SK-N-MC (cell line): ENCODE measurements at regions not wholly inside any gene's neighbourhood (a gene's known extent, or its start where the extent isn't known, plus 50 kb on each side); places are given as distances from the start of the nearest gene placed in this dataset.

ENCODE experiments used
- DNase-seq: peaks from one replicate; pipeline ENCODE4 v3.0.0-alpha.2; 2011; ENCODE audit warnings: low read depth, low spot score
- H3K27ac ChIP-seq: fragments of 200-600 bp; sonication (generic); 2 replicates; pipeline ENCODE4 v1.5.1; 2016; ENCODE audit warnings: mixed run types
- H3K36me3 ChIP-seq: fragments of 200-600 bp; sonication (generic); 2 replicates; pipeline ENCODE4 v1.6.1; 2017; ENCODE audit warnings: antibody characterized with exemption, low read length, mixed read lengths; ENCODE audit not compliant: insufficient read depth
- H3K4me3 ChIP-seq: fragments of 200-600 bp; sonication (generic); 2 replicates; pipeline ENCODE4 v1.5.1; 2016
- H3K9ac ChIP-seq: fragments of 200-600 bp; sonication (generic); 2 replicates; pipeline ENCODE4 v1.8.0; 2017; ENCODE audit warnings: mixed run types, mixed read lengths; ENCODE audit not compliant: insufficient read length
- H3K9me3 ChIP-seq: fragments of 200-600 bp; sonication (generic); 2 replicates; pipeline ENCODE4 v1.6.1; 2017; ENCODE audit warnings: low read depth, mild to moderate bottlenecking, antibody characterized with exemption, low read length, moderate library complexity, mixed read lengths
- EZH2 ChIP-seq: fragments of 200-600 bp; sonication (generic); IDR thresholded peaks from one replicate; pipeline ENCODE4 v1.6.1; 2017; ENCODE audit warnings: antibody characterized with exemption
- FOXP2 ChIP-seq: optimal IDR thresholded peaks from 2 replicates; pipeline ENCODE3; 2011; ENCODE audit warnings: mild to moderate bottlenecking, moderate library complexity; ENCODE audit not compliant: insufficient read depth; ENCODE audit errors: extremely low read length, control extremely low read depth
- POLR2AphosphoS5 ChIP-seq: IDR thresholded peaks from 2 replicates; pipeline ENCODE4 v1.6.1; 2012; ENCODE audit warnings: mild to moderate bottlenecking, low read depth, low read length, borderline replicate concordance

DNA sequence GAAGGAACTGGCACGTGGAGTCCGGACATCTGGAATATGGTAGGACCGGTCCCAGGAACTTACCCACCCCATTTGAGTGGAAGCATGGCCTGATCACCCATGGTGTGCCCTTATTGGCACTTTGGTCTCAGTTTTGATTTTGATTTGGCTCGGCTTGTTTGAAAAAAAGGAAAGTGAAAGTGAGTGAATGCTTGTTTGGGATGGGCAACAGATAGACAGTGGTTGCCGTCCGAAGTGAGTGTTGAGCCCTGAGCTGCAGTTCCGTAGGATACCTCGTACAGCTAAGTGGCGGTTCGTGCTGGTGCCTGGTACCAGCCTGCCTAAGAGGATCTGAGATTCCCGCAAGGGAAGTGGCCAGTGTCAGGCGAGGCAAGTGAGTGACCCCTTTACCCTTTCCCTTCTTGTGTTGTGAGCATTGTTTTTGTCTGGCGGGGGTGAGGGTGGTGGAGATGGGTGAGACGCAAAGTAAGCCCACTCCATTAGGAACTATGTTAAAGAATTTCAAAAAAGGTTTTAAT lies 605.8 kb downstream of the UQCRFS1 start:
- H3K27ac ChIP-seq = no peak overlapping the region
- 0 out of 2 replicates have a peak, but pooled peaks cover 3% of the 10 kb centered on the region for H3K9me3 ChIP-seq
- TF ChIP-seq FOXP2 (no peak), POLR2AphosphoS5 (no peak), EZH2 (no peak)
- H3K4me3 ChIP-seq = no peak overlapping the region
- no peak for DNase-seq
- H3K9ac ChIP-seq = no peak overlapping the region
- H3K36me3 ChIP-seq = no peaks in the 10 kb centered on the region

DNA sequence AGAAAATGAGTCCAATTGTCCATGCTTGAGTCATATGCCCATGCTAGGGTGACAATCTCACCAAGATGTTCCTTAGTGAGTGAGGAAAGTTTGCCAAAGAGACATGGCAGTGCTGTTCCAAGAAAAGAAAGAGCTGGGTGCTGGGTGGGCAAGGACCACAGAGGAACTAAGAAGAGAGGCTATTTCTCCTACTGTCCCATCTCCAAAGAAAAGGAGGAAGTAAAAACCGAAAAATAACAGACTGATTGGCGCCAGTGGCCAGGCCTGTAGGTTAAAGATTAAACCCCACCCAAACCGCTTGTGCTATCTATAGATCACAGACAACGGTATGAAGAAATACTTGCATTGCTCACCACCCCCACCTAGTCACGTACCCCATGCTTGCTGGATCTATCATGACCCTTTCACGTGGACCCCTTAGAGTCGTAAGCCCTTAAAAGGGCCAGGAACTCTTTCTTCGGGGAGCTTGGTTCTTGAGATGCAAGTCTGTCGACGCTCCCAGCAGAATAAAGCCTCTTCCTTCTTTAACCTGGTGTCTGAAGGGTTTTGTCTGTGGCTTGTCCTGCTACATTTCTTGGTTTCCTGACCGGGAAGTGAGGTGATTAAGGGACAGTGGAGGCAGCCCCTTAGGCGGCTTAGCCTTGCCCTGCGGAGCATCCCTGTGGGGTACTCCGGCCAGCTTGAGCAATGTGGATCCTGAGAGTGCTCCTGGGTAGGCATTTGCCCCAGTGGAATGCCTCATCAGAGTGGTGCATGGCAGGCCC lies 606.5 kb downstream of the UQCRFS1 start:
- no peak overlapping the region for H3K4me3 ChIP-seq
- H3K27ac ChIP-seq = no peak overlapping the region
- no peaks in the 10 kb centered on the region for H3K36me3 ChIP-seq
- no peak overlapping the region for H3K9ac ChIP-seq
- no peak for DNase-seq
- TF ChIP-seq FOXP2 (no peak), EZH2 (no peak), POLR2AphosphoS5 (no peak)
- 0 out of 2 replicates have a peak, but pooled peaks cover 3% of the 10 kb centered on the region for H3K9me3 ChIP-seq

DNA sequence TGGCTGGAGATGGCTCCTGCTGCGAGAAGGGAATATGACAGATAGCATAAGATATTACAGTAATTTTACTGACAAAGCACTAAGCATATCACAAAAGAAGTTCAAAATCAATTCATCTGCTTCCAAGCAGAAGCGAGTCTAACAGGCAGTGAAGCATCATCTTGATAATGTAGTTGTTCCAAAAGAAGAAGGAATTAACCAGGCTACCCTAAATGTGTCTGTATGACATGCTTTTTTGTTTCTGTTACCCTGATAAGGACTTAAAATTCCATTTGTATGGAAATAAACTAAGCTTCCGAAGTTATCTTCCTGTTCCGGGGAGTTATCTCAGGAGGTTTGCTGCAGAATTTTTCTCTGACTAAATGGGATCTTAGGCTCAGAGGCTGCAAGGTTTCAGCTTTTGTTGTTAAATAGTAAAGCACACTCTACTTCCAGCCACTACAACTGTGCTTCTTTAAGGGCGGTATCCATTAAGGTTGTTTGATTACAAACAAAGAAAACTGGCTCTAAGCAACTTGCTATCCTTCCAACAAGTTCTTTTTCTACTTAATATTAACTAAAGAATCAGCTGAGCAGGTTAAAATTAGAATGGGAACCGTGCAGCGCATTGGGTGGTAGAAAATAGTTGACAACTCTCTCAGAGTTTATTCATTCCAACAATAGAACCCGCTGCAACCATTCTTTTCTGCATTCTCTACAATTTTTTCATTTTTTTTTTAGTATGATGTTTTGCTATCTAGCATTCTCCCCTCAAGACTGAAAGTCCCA lies 607.3 kb downstream of the UQCRFS1 start:
- Histone ChIP-seq H3K9ac (no peak overlapping the region), H3K36me3 (no peaks in the 10 kb centered on the region), H3K27ac (no peak overlapping the region), H3K4me3 (no peak overlapping the region), H3K9me3 (0 out of 2 replicates have a peak, but pooled peaks cover 3% of the 10 kb centered on the region)
- no peak for TF ChIP-seq EZH2
- no peak for TF ChIP-seq POLR2AphosphoS5
- no peak for TF ChIP-seq FOXP2
- DNase-seq = no peak

GRCh38 chr19:28603453-28603852 lies 609.5 kb downstream of the UQCRFS1 start:
- no peak for TF ChIP-seq FOXP2
- no peak for TF ChIP-seq EZH2
- TF ChIP-seq POLR2AphosphoS5 = no peak
- Histone ChIP-seq H3K9me3 (0 out of 2 replicates have a peak, but pooled peaks cover 3% of the 10 kb centered on the region), H3K27ac (no peak overlapping the region), H3K36me3 (no peaks in the 10 kb centered on the region), H3K9ac (no peak overlapping the region), H3K4me3 (no peak overlapping the region)
- DNase-seq = no peak

DNA sequence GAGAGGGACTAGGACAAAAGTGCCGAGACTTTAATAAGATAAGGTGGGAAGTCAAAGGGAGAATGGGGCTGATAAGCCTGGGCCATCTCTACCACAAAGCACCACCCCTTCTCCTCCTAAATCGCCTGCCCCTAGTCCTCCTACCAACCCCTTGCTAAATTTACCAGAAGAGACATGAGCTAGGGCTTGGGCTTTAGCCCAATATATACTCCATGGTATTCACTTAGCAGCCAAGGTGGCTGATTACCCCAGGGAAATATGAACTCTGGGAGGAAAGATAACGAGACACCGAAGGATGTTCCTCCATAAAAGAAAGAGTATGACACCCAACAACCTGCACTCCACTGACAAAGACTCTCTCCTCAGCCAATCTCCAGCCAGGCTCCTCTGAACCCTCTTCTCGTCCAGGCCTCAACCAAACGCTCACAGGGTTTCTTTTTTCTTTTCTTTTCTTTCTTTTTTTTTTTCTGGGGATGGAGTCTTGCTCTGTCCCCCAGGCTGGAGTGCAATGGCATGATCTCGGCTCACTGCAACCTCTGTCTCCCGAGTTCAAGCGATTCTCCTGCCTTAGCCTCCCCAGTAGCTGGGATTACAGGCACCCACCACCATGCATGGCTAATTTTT lies 610.2 kb downstream of the UQCRFS1 start:
- H3K36me3 ChIP-seq = no peaks in the 10 kb centered on the region
- TF ChIP-seq FOXP2 (no peak), EZH2 (no peak), POLR2AphosphoS5 (no peak)
- 0 out of 2 replicates have a peak, but pooled peaks cover 3% of the 10 kb centered on the region for H3K9me3 ChIP-seq
- H3K4me3 ChIP-seq = no peak overlapping the region
- no peak overlapping the region for H3K9ac ChIP-seq
- H3K27ac ChIP-seq = no peak overlapping the region
- no peak for DNase-seq

GRCh38 chr19:28601723-28602440 lies 611.1 kb downstream of the UQCRFS1 start:
- no peak overlapping the region for H3K9ac ChIP-seq
- H3K4me3 ChIP-seq = no peak overlapping the region
- H3K27ac ChIP-seq = no peak overlapping the region
- TF ChIP-seq FOXP2 (no peak), POLR2AphosphoS5 (no peak), EZH2 (no peak)
- 0 out of 2 replicates have a peak, but pooled peaks cover 3% of the 10 kb centered on the region for H3K9me3 ChIP-seq
- no peaks in the 10 kb centered on the region for H3K36me3 ChIP-seq
- DNase-seq = no peak

GRCh38 chr19:28598861-28599260 lies 614.1 kb downstream of the UQCRFS1 start:
- Histone ChIP-seq H3K27ac (no peak overlapping the region), H3K36me3 (no peaks in the 10 kb centered on the region), H3K9me3 (no peaks in the 10 kb centered on the region), H3K9ac (no peak overlapping the region), H3K4me3 (no peak overlapping the region)
- TF ChIP-seq EZH2 (no peak), POLR2AphosphoS5 (no peak), FOXP2 (no peak)
- DNase-seq = no peak
